Bone marrow (tissue), 2 donors: ENCODE measurements at regions not wholly inside any gene's neighbourhood (a gene's known extent, or its start where the extent isn't known, plus 50 kb on each side); places are given as distances from the start of the nearest gene placed in this dataset.

Experiments used
- DNase-seq, 2 donors: peaks; one replicate each; lab custom pipeline; 2025; lab: John Stamatoyannopoulos, UW

DNA sequence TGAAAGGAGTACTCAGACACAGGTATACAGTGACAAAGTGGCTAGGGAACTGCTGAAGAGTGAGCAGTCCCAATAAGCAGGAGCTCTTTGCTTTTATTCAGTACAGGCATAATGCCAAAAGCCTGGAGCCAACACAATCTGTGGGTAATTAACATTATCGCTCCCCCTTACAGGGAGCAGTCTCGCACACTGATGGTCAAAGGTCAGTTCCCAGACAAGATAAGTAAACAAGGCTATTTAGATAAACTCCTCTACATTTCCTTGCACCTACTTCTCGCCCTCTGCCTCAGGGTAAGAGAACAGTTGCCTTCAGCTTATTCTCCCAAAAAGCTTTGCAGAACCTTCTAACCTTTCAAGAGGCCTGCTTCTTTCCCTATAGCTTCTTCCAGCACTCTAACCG, 73.9 kb upstream of the TAF9B start:
- no peak for DNase-seq

DNA sequence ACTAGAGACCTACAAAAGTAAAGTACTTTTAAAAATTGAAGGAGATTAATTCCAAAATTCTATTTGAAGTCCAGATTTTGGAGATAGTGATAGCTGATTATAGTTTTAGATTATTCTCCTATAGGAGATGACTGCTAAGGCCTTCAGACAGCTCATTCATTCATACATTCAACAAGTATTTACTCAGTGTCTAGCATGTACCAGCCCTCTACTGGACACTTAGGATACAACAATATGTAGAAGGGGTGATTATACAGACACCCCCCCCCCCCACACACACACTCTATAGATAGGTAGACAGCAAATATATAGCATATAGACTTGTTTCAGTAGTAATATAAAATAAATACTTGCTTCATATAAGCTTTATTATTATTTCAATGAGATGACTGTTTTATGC, 60.4 kb upstream of the TAF9B start:
- DNase-seq: peak in 1 of 2 donors; percentile 0
